RWPE2 (cell line): ENCODE measurements at regions not wholly inside any gene's neighbourhood (a gene's known extent, or its start where the extent isn't known, plus 50 kb on each side); places are given as distances from the start of the nearest gene placed in this dataset.
"Not testable (repeated sequence)": the region's sequence is repeated elsewhere in the genome, so short reads cannot be mapped to it uniquely, and the experiment has no call there.

Experiments used
- ATAC-seq: fragments of 200-7000 bp; cut with Tn5 transposase; 3 replicates; pipeline ENCODE4 v1.9.1; 2021; ENCODE audit warnings: low read depth
- DNase-seq: peaks from one replicate; pipeline ENCODE4 v3.0.0-alpha.2; 2020; ENCODE audit warnings: low spot score
- H3K27ac ChIP-seq: fragments of 450-650 bp; 2 replicates; pipeline ENCODE4 v1.5.1; 2017; ENCODE audit warnings: mild to moderate bottlenecking; ENCODE audit not compliant: poor library complexity, severe bottlenecking
- H3K27me3 ChIP-seq: fragments of 250-450 bp; sonication (Bioruptor Pico); 2 replicates; pipeline ENCODE4 v1.5.1; 2021; ENCODE audit warnings: mild to moderate bottlenecking, moderate library complexity; ENCODE audit not compliant: insufficient read depth, poor library complexity, severe bottlenecking
- H3K36me3 ChIP-seq: fragments of 250-450 bp; sonication (Bioruptor Pico); 2 replicates; pipeline ENCODE4 v1.5.1; 2020; ENCODE audit warnings: low read depth, mild to moderate bottlenecking, moderate library complexity
- H3K4me1 ChIP-seq: fragments of 250-450 bp; sonication (Bioruptor Pico); 2 replicates; pipeline ENCODE4 v1.5.1; 2021; ENCODE audit warnings: mild to moderate bottlenecking, moderate library complexity; ENCODE audit not compliant: insufficient read depth, poor library complexity, severe bottlenecking
- H3K4me3 ChIP-seq: fragments of 250-450 bp; sonication (Bioruptor Pico); 2 replicates; pipeline ENCODE4 v1.5.1; 2021; ENCODE audit warnings: mild to moderate bottlenecking, moderate library complexity; ENCODE audit not compliant: severe bottlenecking
- H3K9me3 ChIP-seq: fragments of 250-450 bp; sonication (Bioruptor Pico); 2 replicates; pipeline ENCODE4 v1.5.1; 2021; ENCODE audit warnings: mild to moderate bottlenecking, moderate library complexity; ENCODE audit not compliant: severe bottlenecking
- TF ChIP-seq, protein P1 (sequence below): fragments of 450-650 bp; IDR thresholded peaks from one replicate; pipeline ENCODE4 v1.5.1; 2017; ENCODE audit warnings: mild to moderate bottlenecking, moderate library complexity; ENCODE audit not compliant: poor library complexity, severe bottlenecking

DNA sequence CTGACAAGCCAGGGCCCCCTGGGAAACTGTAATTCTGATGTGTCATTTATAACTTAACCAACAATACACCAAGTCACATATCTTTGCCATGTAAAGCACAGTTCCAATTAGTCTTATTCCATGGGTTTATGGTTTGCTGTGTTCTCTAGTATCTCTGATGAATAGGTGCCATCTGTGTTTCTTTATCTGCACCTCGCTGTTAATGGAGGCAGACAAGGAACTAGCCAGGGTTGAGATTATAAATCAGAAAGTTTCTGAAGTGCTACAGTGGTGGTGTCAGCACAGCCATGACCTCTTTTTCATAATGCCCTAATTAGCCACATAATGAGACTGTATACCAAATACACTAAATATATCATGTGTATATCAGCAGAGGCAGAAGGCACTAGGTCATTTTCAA is 866.4 kb downstream of the PLOD2 start:
- no peaks in the 10 kb centered on the region for H3K36me3 ChIP-seq
- no peaks in the 10 kb centered on the region for H3K9me3 ChIP-seq
- no peak overlapping the region for H3K4me3 ChIP-seq
- TF ChIP-seq, protein P1, sequence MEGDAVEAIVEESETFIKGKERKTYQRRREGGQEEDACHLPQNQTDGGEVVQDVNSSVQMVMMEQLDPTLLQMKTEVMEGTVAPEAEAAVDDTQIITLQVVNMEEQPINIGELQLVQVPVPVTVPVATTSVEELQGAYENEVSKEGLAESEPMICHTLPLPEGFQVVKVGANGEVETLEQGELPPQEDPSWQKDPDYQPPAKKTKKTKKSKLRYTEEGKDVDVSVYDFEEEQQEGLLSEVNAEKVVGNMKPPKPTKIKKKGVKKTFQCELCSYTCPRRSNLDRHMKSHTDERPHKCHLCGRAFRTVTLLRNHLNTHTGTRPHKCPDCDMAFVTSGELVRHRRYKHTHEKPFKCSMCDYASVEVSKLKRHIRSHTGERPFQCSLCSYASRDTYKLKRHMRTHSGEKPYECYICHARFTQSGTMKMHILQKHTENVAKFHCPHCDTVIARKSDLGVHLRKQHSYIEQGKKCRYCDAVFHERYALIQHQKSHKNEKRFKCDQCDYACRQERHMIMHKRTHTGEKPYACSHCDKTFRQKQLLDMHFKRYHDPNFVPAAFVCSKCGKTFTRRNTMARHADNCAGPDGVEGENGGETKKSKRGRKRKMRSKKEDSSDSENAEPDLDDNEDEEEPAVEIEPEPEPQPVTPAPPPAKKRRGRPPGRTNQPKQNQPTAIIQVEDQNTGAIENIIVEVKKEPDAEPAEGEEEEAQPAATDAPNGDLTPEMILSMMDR, result no peak
- no peaks in the 10 kb centered on the region for H3K27me3 ChIP-seq
- H3K27ac ChIP-seq, result no peak overlapping the region
- no peaks in the 10 kb centered on the region for H3K4me1 ChIP-seq
- ATAC-seq, result no peak
- DNase-seq, result no peak

DNA sequence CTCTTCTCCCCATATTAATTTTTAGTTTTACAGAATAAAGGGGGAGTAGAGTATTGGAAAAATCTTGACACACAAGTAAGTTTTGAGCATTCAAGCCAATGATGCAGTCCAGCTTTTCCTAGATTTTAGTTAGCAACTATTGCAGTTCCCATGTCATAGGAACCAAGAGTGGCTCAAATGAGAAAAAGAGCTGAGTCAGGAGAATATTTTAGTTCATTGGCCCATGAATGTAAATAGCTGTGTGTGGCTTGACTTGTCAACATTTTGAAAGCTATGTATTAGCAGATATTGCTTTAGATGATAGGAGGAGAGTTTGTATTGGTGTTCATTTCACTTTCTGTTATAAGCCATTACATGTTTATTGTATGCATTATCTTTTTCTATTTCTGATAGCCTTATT is 853.7 kb downstream of the PLOD2 start:
- H3K9me3 ChIP-seq, result no peaks in the 10 kb centered on the region

DNA sequence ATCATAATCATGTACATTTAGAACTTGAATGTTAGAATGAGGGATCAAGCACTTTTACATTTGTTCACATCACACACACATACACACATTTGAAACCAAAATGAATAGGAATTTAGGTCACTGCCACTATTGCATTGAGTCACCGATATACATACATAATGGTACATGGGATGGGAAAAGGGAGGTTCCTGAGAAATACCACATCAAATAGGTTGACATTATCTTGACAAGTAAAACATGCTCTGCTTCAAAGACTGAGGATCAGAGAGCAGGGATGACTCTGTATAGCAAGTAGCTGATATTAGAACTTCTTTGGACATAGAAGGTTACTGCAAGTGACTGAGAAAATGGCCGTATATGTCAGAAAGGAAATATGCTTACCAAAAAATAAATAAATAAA is 847.2 kb downstream of the PLOD2 start:
- no peak for DNase-seq
- H3K36me3 ChIP-seq, result no peaks in the 10 kb centered on the region
- H3K9me3 ChIP-seq, result no peaks in the 10 kb centered on the region
- ATAC-seq, result no peak
- H3K4me1 ChIP-seq, result no peaks in the 10 kb centered on the region
- TF ChIP-seq, protein P1, result no peak
- no peak overlapping the region for H3K27ac ChIP-seq
- H3K27me3 ChIP-seq, result no peaks in the 10 kb centered on the region
- H3K4me3 ChIP-seq, result no peak overlapping the region

More for the DNA sequence above, 853.7 kb downstream of the PLOD2 start:
- H3K4me1 ChIP-seq, result no peaks in the 10 kb centered on the region
- H3K27me3 ChIP-seq, result no peaks in the 10 kb centered on the region
- TF ChIP-seq, protein P1, result no peak
- no peak overlapping the region for H3K4me3 ChIP-seq
- DNase-seq, result no peak
- no peak overlapping the region for H3K27ac ChIP-seq
- no peaks in the 10 kb centered on the region for H3K36me3 ChIP-seq
- ATAC-seq, result no peak

DNA sequence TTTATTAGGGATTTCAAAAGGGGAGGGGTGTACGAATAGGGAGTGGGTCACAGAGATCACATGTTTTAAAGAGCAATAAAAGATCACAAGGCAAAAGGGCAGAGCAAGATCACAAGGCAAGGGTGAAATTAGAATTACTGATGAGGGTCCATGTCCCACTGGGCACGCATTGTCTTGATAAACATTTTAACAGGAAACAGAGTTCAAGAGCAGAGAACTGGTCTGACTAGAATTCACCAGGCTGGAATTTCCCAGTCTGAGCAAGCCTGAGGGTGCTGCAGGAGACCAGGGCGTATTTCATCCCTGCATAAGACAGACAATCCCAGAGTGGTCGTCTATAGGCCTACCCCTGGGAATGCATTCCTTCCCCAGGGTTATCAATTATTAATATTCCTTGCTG is 844.7 kb downstream of the PLOD2 start:
- not testable (repeated sequence) for H3K27ac ChIP-seq, H3K9me3 ChIP-seq, H3K4me3 ChIP-seq, H3K27me3 ChIP-seq, H3K36me3 ChIP-seq, H3K4me1 ChIP-seq, ATAC-seq, DNase-seq

DNA sequence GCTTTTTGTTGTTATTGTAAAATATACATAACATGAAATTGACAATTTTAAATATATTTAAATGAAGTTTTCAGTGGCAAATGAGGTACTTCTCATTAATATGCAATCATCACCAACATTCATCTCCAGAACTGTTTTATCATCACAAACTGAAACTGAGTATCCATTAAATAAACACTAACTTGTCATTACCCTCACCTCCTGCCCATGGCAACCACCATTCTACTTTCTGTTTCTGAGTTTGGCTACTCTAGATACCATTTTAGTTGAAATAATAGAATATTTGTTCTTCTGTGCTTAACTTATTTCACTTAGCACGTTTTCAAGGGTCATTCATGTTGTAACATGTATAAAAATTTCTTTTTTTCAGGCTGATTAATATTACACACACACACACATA is 834.3 kb downstream of the PLOD2 start:
- Histone ChIP-seq H3K36me3 (no peaks in the 10 kb centered on the region), H3K9me3 (no peaks in the 10 kb centered on the region), H3K4me1 (no peaks in the 10 kb centered on the region), H3K27ac (no peak overlapping the region), H3K4me3 (no peak overlapping the region), H3K27me3 (no peaks in the 10 kb centered on the region)
- TF ChIP-seq, protein P1, result no peak
- no peak for DNase-seq
- ATAC-seq, result no peak

DNA sequence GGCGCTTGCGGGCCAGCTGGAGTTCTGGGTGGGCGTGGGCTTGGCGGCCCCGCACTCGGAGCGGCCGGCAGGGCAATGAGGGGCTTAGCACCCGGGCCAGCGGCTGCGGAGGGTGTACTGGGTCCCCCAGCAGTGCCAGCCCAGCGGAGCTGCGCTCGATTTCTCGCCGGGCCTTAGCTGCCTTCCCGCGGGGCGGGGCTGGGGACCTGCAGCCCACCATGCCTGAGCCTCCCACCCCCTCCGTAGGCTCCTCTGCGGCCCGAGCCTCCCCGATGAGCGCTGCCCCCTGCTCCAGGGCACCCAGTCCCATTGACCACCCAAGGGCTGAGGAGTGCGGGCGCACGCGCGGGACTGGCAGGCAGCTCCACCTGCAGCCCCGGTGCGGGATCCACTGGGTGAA is 827.6 kb downstream of the PLOD2 start:
- H3K27ac ChIP-seq, H3K36me3 ChIP-seq, H3K9me3 ChIP-seq, ATAC-seq, H3K4me1 ChIP-seq, H3K4me3 ChIP-seq, DNase-seq, H3K27me3 ChIP-seq: not testable (repeated sequence)
